LNCAP (cell line): ENCODE measurements at regions not wholly inside any gene's neighbourhood (a gene's known extent, or its start where the extent isn't known, plus 50 kb on each side); places are given as distances from the start of the nearest gene placed in this dataset.

ENCODE experiments used
- CTCF ChIP-seq: fragments of 450-650 bp; IDR thresholded peaks from 2 replicates; pipeline ENCODE4 v1.5.1; 2017; ENCODE audit warnings: mild to moderate bottlenecking

GRCh38 chr5:155929112-155929511 is 397.9 kb upstream of the SGCD start:
- TF ChIP-seq CTCF, result no peak

GRCh38 chr5:155934964-155935363 is 392.0 kb upstream of the SGCD start:
- TF ChIP-seq CTCF, result no peak

GRCh38 chr5:155935723-155936122 is 391.2 kb upstream of the SGCD start:
- TF ChIP-seq CTCF, result no peak

GRCh38 chr5:155936520-155937406 is 390.2 kb upstream of the SGCD start:
- TF ChIP-seq CTCF, result no peak

GRCh38 chr5:155938051-155938450 is 388.9 kb upstream of the SGCD start:
- no peak for TF ChIP-seq CTCF

GRCh38 chr5:155941340-155941739 is 385.6 kb upstream of the SGCD start:
- TF ChIP-seq CTCF, result no peak

GRCh38 chr5:155943516-155944407 is 383.2 kb upstream of the SGCD start:
- peak; percentile 73 for TF ChIP-seq CTCF
